GM12891 (cell line): ENCODE measurements at regions not wholly inside any gene's neighbourhood (a gene's known extent, or its start where the extent isn't known, plus 50 kb on each side); places are given as distances from the start of the nearest gene placed in this dataset.
"Not testable (repeated sequence)": the region's sequence is repeated elsewhere in the genome, so short reads cannot be mapped to it uniquely, and the experiment has no call there.

Source experiments
- POLR2A ChIP-seq: IDR thresholded peaks from 2 replicates; pipeline ENCODE4 v1.6.1; 2011; ENCODE audit warnings: low read depth, low read length, control low read depth
- POU2F2 ChIP-seq: IDR thresholded peaks from 2 replicates; pipeline ENCODE4 v1.6.1; 2011; ENCODE audit warnings: low read depth, mild to moderate bottlenecking, control low read depth, low read length, moderate library complexity
- TAF1 ChIP-seq: IDR thresholded peaks from 2 replicates; pipeline ENCODE4 v1.6.1; 2011; ENCODE audit warnings: low read depth, low read length, control low read depth

- not testable (repeated sequence) for TF ChIP-seq POLR2A, TAF1, POU2F2
Observed at GRCh38 chr1:121001090-121001726, 111.6 kb downstream of the PPIAL4A start.
